ENCODE measurements at regions not wholly inside any gene's neighbourhood (a gene's known extent, or its start where the extent isn't known, plus 50 kb on each side); places are given as distances from the start of the nearest gene placed in this dataset.

GRCh38 chr13:37492075-37492474 lies 106.5 kb downstream of the POSTN start:
- intact Hi-C loops (cut with DNase I) = no loop called here
- Histone ChIP-seq H3K4me1 (replicated peaks in 1 of 2) (no peaks in the 10 kb centered on the region), H3K9me3 (replicated peaks in 1 of 3) (no peaks in the 10 kb centered on the region), H3K4me3 (no peak overlapping the region), H3K36me3 (replicated peaks in 1 of 2) (no peaks in the 10 kb centered on the region), H3K27ac (no peak overlapping the region), H3K27me3 (no peaks in the 10 kb centered on the region)
- TF ChIP-seq CTCF (IDR thresholded peaks at IDR 0.05) = no peak
- TF ChIP-seq POLR2A (IDR thresholded peaks at IDR 0.05) = no peak
- DNase-seq = no peak

- H3K36me3 ChIP-seq (replicated peaks in 1 of 2) = no peaks in the 10 kb centered on the region
- TF ChIP-seq POLR2A (IDR thresholded peaks at IDR 0.05) (no peak), CTCF (IDR thresholded peaks at IDR 0.05) (no peak)
- H3K9me3 ChIP-seq (replicated peaks in 1 of 3) = no peaks in the 10 kb centered on the region
- no peak overlapping the region for H3K4me3 ChIP-seq
- no peaks in the 10 kb centered on the region for H3K4me1 ChIP-seq (replicated peaks in 1 of 2)
- intact Hi-C loops (cut with DNase I) = no loop called here
- no peak for DNase-seq
- 65 to 74% (median 67%) methylated on average over 3 of the region's 3 CpGs for WGBS, 4 donors
- H3K27me3 ChIP-seq = no peaks in the 10 kb centered on the region
- no peak overlapping the region for H3K27ac ChIP-seq
These were observed 106.9 kb downstream of the POSTN start for GRCh38 chr13:37491661-37492060.

GRCh38 chr13:37490176-37490779 lies 108.3 kb downstream of the POSTN start:
- Histone ChIP-seq H3K4me1 (replicated peaks in 1 of 2) (no peaks in the 10 kb centered on the region), H3K36me3 (replicated peaks in 1 of 2) (no peaks in the 10 kb centered on the region), H3K27me3 (no peaks in the 10 kb centered on the region), H3K27ac (no peak overlapping the region), H3K4me3 (no peak overlapping the region), H3K9me3 (replicated peaks in 1 of 3) (no peaks in the 10 kb centered on the region)
- WGBS, 4 donors = 75 to 86% (median 79%) methylated on average over 5 of the region's 5 CpGs
- intact Hi-C loops (cut with DNase I) = no loop called here
- TF ChIP-seq POLR2A (IDR thresholded peaks at IDR 0.05) (no peak), CTCF (IDR thresholded peaks at IDR 0.05) (no peak)
- DNase-seq = no peak

- H3K9me3 ChIP-seq (replicated peaks in 1 of 3) = no peaks in the 10 kb centered on the region
- no peak overlapping the region for H3K27ac ChIP-seq
- no peaks in the 10 kb centered on the region for H3K36me3 ChIP-seq (replicated peaks in 1 of 2)
- H3K4me1 ChIP-seq (replicated peaks in 1 of 2) = no peaks in the 10 kb centered on the region
- no peak overlapping the region for H3K4me3 ChIP-seq
- TF ChIP-seq POLR2A (IDR thresholded peaks at IDR 0.05) = no peak
- TF ChIP-seq CTCF (IDR thresholded peaks at IDR 0.05) = no peak
- intact Hi-C loops (cut with DNase I) = no loop called here
- no peaks in the 10 kb centered on the region for H3K27me3 ChIP-seq
- no peak for DNase-seq
These were observed 109.8 kb downstream of the POSTN start for GRCh38 chr13:37488726-37489125.
